ENCODE measurements at regions not wholly inside any gene's neighbourhood (a gene's known extent, or its start where the extent isn't known, plus 50 kb on each side); places are given as distances from the start of the nearest gene placed in this dataset.
"Not testable (repeated sequence)": the region's sequence is repeated elsewhere in the genome, so short reads cannot be mapped to it uniquely, and the experiment has no call there.

DNA sequence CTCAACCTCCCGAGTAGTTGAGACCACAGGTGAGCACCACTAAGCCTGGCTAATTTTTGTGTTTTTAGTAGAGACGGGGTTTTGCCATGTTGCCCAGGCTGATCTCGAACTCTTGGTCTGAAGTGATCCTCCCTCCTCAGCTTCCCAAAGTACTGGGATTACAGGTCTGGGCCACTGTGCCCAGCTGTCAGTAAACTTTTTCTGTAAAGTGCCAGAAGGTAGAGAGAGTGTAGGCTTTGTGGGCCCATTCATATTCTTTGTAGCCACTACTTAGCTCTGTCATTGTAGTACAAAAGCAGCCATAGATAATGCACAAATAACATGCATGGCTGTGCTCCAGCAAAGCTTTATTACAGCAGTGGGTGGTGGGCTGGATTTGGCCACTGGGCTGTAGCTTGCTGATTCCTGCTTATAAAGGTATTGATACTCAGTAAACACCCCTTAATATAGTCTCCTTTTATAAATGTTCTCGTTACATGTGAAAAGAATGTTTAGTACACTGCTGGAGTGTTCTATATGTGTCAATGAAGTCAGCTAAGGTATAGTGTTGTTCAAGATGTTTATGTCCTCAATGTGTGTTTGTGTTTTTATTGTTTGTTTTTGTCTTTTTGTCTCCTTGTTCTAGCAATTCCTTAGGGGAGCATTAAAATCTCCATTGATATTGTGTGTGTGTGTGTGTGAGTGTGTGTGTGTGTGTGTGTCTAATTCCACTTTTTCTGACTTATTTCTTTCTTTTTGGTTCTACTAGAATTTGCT, 644.7 kb upstream of the DPP6 start:
- TF ChIP-seq BACH2 (CRISPR knock-in tag; IDR thresholded peaks at IDR 0.05; ENCODE audit: borderline replicate concordance) (no peak), CSDC2 (CRISPR knock-in tag; IDR thresholded peaks at IDR 0.05) (no peak), ZNF70 (CRISPR knock-in tag; IDR thresholded peaks at IDR 0.05) (no peak), ZFP3 (CRISPR knock-in tag; IDR thresholded peaks at IDR 0.05) (no peak), PPARA (CRISPR knock-in tag; IDR thresholded peaks at IDR 0.05; ENCODE audit: borderline replicate concordance) (no peak), ZNF565 (CRISPR knock-in tag; conservative IDR thresholded peaks at IDR 0.05; ENCODE audit: low read depth) (no peak), GLIS3 (CRISPR knock-in tag; IDR thresholded peaks at IDR 0.05) (no peak), ISL1 (CRISPR knock-in tag; IDR thresholded peaks at IDR 0.05) (no peak), ZNF8 (CRISPR knock-in tag; IDR thresholded peaks at IDR 0.05) (no peak), SNAI2 (CRISPR knock-in tag; IDR thresholded peaks at IDR 0.05) (no peak), TOX (CRISPR knock-in tag; IDR thresholded peaks at IDR 0.05; ENCODE audit: borderline replicate concordance) (no peak), ARNTL (CRISPR knock-in tag; IDR thresholded peaks at IDR 0.05; ENCODE audit: borderline replicate concordance, low read depth) (no peak)
- TF ChIP-seq, protein P1, sequence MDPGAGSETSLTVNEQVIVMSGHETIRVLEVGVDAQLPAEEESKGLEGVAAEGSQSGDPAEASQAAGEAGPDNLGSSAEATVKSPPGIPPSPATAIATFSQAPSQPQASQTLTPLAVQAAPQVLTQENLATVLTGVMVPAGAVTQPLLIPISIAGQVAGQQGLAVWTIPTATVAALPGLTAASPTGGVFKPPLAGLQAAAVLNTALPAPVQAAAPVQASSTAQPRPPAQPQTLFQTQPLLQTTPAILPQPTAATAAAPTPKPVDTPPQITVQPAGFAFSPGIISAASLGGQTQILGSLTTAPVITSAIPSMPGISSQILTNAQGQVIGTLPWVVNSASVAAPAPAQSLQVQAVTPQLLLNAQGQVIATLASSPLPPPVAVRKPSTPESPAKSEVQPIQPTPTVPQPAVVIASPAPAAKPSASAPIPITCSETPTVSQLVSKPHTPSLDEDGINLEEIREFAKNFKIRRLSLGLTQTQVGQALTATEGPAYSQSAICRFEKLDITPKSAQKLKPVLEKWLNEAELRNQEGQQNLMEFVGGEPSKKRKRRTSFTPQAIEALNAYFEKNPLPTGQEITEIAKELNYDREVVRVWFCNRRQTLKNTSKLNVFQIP (CRISPR knock-in tag; IDR thresholded peaks at IDR 0.05; ENCODE audit: borderline replicate concordance, low read depth), result no peak
- TF ChIP-seq, protein P2, sequence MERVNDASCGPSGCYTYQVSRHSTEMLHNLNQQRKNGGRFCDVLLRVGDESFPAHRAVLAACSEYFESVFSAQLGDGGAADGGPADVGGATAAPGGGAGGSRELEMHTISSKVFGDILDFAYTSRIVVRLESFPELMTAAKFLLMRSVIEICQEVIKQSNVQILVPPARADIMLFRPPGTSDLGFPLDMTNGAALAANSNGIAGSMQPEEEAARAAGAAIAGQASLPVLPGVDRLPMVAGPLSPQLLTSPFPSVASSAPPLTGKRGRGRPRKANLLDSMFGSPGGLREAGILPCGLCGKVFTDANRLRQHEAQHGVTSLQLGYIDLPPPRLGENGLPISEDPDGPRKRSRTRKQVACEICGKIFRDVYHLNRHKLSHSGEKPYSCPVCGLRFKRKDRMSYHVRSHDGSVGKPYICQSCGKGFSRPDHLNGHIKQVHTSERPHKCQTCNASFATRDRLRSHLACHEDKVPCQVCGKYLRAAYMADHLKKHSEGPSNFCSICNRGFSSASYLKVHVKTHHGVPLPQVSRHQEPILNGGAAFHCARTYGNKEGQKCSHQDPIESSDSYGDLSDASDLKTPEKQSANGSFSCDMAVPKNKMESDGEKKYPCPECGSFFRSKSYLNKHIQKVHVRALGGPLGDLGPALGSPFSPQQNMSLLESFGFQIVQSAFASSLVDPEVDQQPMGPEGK (CRISPR knock-in tag; IDR thresholded peaks at IDR 0.05; ENCODE audit: borderline replicate concordance), result no peak
- TF ChIP-seq, protein P3, sequence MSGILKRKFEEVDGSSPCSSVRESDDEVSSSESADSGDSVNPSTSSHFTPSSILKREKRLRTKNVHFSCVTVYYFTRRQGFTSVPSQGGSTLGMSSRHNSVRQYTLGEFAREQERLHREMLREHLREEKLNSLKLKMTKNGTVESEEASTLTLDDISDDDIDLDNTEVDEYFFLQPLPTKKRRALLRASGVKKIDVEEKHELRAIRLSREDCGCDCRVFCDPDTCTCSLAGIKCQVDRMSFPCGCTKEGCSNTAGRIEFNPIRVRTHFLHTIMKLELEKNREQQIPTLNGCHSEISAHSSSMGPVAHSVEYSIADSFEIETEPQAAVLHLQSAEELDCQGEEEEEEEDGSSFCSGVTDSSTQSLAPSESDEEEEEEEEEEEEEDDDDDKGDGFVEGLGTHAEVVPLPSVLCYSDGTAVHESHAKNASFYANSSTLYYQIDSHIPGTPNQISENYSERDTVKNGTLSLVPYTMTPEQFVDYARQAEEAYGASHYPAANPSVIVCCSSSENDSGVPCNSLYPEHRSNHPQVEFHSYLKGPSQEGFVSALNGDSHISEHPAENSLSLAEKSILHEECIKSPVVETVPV (CRISPR knock-in tag; IDR thresholded peaks at IDR 0.05), result no peak

DNA sequence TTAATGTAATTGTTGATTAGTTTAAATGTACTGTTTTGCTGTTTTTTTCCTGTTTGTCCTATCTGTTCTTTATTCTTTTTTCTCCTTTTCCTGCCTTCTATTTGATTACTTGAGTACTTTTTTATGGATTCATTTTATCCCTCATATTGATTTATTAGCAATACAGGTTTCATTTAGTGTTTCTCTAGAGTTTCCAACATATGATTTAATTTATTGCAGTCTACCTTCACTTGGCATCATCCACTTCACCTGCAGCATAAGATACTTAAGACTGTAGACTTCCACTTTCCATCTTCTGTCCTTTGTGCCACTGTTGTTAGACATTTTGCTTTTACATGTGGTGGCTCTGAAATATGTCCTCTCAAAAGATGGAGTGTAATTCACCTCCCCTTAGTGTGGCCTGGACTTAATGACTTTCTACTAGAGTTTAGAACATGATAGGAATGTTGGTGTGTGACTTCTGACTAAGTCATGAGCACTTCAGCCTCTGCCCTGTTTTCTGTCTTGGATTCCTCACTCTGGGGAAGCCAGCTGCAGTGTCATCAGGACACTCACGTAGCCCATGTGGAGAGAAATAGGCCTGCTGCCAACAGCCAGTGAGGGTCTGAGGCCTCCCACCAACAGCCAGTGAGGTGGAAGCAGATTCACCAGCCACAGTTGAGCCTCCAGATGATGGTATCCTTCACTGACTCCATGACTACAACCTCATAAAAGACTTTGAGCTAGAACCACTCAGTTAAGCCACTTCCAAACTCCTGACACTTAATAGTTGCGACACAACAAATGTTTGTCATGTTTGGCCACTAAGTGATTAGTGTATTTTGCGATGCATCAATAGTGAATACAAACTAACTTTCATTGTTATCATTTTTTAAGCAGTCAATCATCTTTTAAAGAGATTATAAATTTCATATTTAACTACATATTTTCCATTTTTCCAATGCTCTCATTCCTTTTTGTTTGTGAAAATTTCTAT, 643.5 kb upstream of the DPP6 start:
- TF ChIP-seq ZNF70 (CRISPR knock-in tag; IDR thresholded peaks at IDR 0.05) (no peak), OSR1 (CRISPR knock-in tag; IDR thresholded peaks at IDR 0.05) (no peak), ZNF8 (CRISPR knock-in tag; IDR thresholded peaks at IDR 0.05) (no peak), ISL1 (CRISPR knock-in tag; IDR thresholded peaks at IDR 0.05) (no peak), ZFP30 (CRISPR knock-in tag; IDR thresholded peaks at IDR 0.05) (no peak), ZNF565 (CRISPR knock-in tag; conservative IDR thresholded peaks at IDR 0.05; ENCODE audit: low read depth) (no peak), ESRRG (CRISPR knock-in tag; IDR thresholded peaks at IDR 0.05) (no peak)
- TF ChIP-seq, protein P1 (CRISPR knock-in tag; IDR thresholded peaks at IDR 0.05; ENCODE audit: borderline replicate concordance, low read depth), result no peak
- no peak for ATAC-seq

More for the DNA sequence above, 644.7 kb upstream of the DPP6 start:
- ATAC-seq, result no peak

DNA sequence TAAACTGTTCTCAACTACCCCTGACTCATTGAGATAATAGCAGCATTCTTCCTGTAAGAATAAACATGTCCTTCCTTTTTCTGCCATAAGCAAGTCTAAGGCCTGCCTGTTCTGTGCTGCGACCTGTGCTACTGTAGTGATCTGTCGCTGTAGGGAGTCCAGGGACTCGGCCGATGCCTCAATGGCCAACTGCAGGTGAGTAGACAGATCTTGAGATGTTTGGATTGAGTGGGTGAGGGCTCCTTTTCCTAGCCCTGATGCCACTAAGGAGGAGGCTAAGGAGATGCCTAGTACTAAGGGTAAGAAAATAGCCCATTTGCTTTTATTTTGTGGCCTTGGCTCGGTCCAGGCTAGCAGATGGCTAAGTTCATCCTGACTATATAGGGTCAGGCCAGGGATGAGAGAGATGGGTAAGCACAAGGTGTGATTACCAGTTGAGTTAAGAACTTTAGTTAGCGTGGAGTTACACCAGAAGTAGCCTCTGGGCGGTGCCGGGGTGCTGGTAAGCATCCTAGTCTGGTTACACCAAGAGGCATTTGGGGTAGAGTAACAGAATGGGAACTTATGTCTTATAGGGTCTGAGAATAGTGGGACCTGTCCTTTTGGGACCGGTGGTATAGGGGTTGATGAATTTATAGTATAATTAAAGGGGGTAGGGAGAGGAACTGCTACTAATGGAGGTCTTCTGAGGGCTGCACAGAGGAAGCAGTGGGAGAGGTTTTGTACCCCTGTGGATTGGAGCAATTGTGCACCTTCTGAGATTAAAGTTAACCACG, 642.4 kb upstream of the DPP6 start:
- ATAC-seq, result not testable (repeated sequence)

DNA sequence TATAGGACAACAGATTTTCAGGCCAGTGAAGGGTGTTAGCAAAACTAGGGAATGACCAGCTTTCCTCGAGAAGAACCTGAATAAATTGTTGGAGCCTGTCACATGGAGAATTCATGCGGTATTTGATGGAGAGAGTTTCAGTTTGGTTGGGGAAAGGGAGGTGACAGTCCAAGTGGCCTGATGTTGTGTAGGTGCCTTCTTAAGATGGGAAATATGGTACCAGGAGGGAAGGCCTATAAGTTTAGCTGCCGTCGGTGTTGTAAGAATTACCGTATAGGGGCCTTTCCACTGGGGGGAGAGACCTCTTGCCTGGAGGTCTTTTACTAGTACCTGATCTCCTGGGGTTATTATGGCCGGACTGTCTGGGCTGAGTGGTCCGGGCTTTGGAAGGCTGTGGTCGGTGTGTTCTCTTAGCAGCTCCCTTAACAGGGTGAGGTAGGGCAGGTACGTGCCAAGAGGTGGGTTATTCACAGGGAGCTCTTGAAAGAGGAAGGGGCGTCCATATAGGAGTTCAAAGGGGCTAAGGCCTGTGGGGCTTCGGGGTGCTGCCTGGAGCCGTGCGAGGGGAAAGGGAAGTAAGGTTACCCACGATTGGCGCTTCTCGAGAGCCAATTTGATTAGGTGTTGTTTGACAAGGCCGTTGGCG, 641.1 kb upstream of the DPP6 start:
- ATAC-seq, result not testable (repeated sequence)

DNA sequence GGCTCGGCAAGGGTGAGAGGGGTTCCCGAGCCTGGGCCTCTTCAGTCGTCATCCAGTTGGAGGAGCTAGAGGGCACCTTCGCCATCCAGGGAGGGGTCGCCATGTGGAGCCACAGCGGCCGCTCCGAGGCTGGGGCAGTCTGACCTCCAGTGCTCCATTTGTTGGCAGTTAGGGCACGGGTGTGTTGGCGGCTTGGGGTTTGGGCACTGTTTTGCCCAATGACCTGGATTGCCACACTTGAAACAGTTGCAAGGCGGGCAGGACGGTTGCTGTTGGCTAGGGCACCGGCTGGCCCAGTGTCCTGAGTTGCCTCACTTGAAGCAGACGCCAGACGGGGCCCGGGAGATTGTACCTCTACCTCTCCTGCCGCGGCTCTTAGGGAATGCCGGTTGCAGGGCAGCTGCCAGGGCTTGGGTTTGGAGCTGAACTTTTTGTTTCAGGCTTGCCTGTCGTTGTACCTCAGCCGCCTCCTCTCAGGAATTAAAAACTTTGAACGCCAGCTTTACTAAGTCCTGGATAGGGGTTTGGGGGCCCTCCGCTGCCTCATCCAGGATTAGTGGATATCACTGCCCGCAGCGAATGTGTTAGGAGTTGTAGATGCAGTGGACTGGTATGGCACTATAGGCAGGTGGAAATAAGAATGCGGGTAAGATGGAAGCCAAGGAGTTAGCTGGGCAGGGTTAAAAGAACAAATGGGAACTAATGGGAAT, 639.9 kb upstream of the DPP6 start:
- ATAC-seq, result not testable (repeated sequence)

DNA sequence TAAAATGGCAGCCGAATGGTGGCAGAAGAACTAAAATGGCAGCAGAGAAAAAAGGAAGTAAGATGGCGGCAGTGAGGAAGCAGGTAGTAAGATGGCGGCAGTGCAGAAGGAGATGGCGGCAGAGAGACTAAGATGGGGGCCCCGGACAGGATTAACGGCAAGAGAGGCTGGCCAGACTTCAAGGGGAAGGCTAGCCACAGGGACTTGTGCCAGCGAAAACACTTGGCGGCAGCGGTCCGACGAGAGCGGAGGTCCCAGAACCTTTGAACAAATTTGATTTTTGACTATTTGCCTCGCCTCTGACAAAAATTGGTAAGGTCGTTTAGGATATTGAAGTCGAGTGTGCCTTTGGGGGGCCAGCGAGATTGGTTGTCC, 639.4 kb upstream of the DPP6 start:
- not testable (repeated sequence) for ATAC-seq

Measured in SK-N-SH treated with all-trans-retinoic acid at 6 μM for 48 hours (cell line).